ENCODE measurements at regions not wholly inside any gene's neighbourhood (a gene's known extent, or its start where the extent isn't known, plus 50 kb on each side); places are given as distances from the start of the nearest gene placed in this dataset.

DNA sequence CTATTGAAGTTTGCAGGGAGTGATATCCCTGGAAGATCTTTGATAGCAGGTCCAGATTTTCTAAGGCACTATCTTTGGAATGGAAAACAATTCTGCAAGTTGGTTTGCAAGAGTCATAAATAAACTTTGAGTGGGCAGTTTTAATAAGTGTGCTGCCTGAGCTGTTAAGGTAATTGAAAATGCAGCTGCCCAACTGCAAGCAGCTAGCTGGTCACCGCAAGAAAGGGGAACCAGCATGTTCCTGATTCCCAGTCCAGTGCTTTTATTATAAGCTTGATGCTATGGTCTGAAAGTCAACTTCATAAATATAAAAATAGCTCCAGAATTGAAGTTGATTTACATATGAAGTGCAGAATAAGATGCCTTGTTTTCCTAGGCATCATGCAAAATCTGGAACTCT lies 308.4 kb downstream of the ZNF248 start:
- intact Hi-C loops (cut with micrococcal nuclease; ENCODE audit: unreplicated experiment) = no loop called here
- CTCF ChIA-PET = interaction anchor here (1.2 kb wide), 1 partner anchor 27 kb away, joined by 7 read pairs; no protein-coding TSS in a partner anchor

More for the DNA sequence above, 308.4 kb downstream of the ZNF248 start:
- FAIRE-seq (no peak), DNase-seq (ENCODE audit: low read depth, low spot score) (no peak), ATAC-seq (no peak)
- H3K9me3 ChIP-seq (replicated peaks; ENCODE audit: control insufficient read depth, insufficient read depth, low read length) = no peaks in the 10 kb centered on the region
- 96% methylated on average over 1 of the region's 1 CpG for WGBS (ENCODE audit: insufficient coverage, insufficient replicate concordance, low lambda C conversion rate, missing lambda C conversion rate)
- H3K27ac ChIP-seq (ENCODE audit: control insufficient read depth, insufficient read depth) = no peak overlapping the region
- no TSS peak for BruUV-seq (replicated peaks)
- no peaks in the 10 kb centered on the region for H3K36me3 ChIP-seq (ENCODE audit: control insufficient read depth in 2 of 2, insufficient read depth in 2 of 2, low read length in 1 of 2)
- no peak overlapping the region for H3K9ac ChIP-seq (ENCODE audit: control insufficient read depth, insufficient read depth, low read length)
- SMC1A ChIA-PET (ENCODE audit: uncharacterized antibody, unreplicated experiment) = interaction anchor here (2.1 kb wide), 1 partner anchor 11 kb away, joined by 6 read pairs; no protein-coding TSS in a partner anchor
- no peaks in the 10 kb centered on the region for H4K20me1 ChIP-seq (ENCODE audit: control insufficient read depth, insufficient read depth)
- RAD21 ChIA-PET (ENCODE audit: unreplicated experiment) = no interaction called here
- POLR2A ChIA-PET = no interaction called here
- no peak overlapping the region for H3K4me2 ChIP-seq (ENCODE audit: control insufficient read depth, insufficient read depth)
- no peak overlapping the region for H3K4me3 ChIP-seq
- no peaks in the 10 kb centered on the region for H3K4me1 ChIP-seq (ENCODE audit: control insufficient read depth, insufficient read depth, low read length)
- H3K27me3 ChIP-seq (replicated peaks in 1 of 2; ENCODE audit: control insufficient read depth in 2 of 2, insufficient read depth in 2 of 2, low read length in 1 of 2) = no peaks in the 10 kb centered on the region
- TF ChIP-seq SREBF1 (IDR thresholded peaks at IDR 0.05; ENCODE audit: low read length) (no peak), BRCA1 (IDR thresholded peaks at IDR 0.05; ENCODE audit: low read depth, low read length) (no peak), ZNF207 (IDR thresholded peaks at IDR 0.05; ENCODE audit: borderline replicate concordance) (no peak), FOXK2 (IDR thresholded peaks at IDR 0.05) (no peak), IKZF1 (conservative IDR thresholded peaks at IDR 0.05) (no peak), NBN (IDR thresholded peaks at IDR 0.05) (no peak), SKIL (IDR thresholded peaks at IDR 0.05; ENCODE audit: low read depth, poor library complexity, severe bottlenecking) (no peak), POU2F2 (IDR thresholded peaks at IDR 0.05; ENCODE audit: borderline replicate concordance, low read depth, low read length) (no peak), EED (IDR thresholded peaks at IDR 0.05; ENCODE audit: low read depth) (no peak), CREB1 (IDR thresholded peaks at IDR 0.05; ENCODE audit: low read depth) (no peak), LARP7 (IDR thresholded peaks at IDR 0.05) (no peak), IKZF2 (IDR thresholded peaks at IDR 0.05) (no peak), NR2F1 (conservative IDR thresholded peaks at IDR 0.05) (no peak), RELB (IDR thresholded peaks at IDR 0.05; ENCODE audit: low read depth) (no peak), RCOR1 (conservative IDR thresholded peaks at IDR 0.05; ENCODE audit: low read depth, low read length) (no peak), USF1 (IDR thresholded peaks at IDR 0.05; ENCODE audit: borderline replicate concordance, extremely low read length, insufficient read depth, low read depth, low read length) (no peak), ZNF384 (IDR thresholded peaks at IDR 0.05; ENCODE audit: borderline replicate concordance, low read depth, low read length) (no peak), IRF5 (IDR thresholded peaks at IDR 0.05; ENCODE audit: borderline replicate concordance) (no peak), BHLHE40 (IDR thresholded peaks at IDR 0.05; ENCODE audit: borderline replicate concordance in 1 of 2, low read depth in 2 of 2, low read length in 1 of 2) (no peak)
- H3K79me2 ChIP-seq (ENCODE audit: control insufficient read depth, insufficient read depth, low read length) = no peaks in the 10 kb centered on the region
- in situ Hi-C loops (cut with MboI) = no loop called here
- no peak overlapping the region for H2AFZ ChIP-seq (ENCODE audit: control insufficient read depth, low read depth, low read length)

All from GM12878 (cell line).